A204.1 (cell line): ENCODE measurements at regions not wholly inside any gene's neighbourhood (a gene's known extent, or its start where the extent isn't known, plus 50 kb on each side); places are given as distances from the start of the nearest gene placed in this dataset.

Experiments used
- FAIRE-seq: peaks from 2 replicates; lab custom pipeline; 2012; peaks lifted over from hg19 to GRCh38; lab: Jason Lieb, UNC

DNA sequence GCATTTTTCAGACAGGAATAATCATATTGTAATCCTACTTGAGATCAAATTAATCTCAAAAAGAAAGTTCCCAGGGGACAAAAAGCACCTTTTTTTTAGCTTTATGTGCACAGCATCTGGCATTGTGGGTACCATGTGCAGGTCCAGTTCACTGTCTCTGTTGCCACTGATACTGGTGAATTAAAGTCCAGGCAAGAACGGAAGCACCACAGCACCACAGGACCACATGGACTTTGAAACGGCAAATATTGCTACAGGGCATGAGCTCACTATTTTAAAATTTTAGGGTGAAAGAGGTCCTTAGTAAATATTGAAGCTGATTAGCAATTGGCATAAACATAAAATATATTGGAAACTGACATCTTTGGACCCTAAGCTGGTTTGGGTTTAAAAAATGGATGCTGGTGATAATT is 709.0 kb downstream of the EPM2A start:
- FAIRE-seq, result no peak

DNA sequence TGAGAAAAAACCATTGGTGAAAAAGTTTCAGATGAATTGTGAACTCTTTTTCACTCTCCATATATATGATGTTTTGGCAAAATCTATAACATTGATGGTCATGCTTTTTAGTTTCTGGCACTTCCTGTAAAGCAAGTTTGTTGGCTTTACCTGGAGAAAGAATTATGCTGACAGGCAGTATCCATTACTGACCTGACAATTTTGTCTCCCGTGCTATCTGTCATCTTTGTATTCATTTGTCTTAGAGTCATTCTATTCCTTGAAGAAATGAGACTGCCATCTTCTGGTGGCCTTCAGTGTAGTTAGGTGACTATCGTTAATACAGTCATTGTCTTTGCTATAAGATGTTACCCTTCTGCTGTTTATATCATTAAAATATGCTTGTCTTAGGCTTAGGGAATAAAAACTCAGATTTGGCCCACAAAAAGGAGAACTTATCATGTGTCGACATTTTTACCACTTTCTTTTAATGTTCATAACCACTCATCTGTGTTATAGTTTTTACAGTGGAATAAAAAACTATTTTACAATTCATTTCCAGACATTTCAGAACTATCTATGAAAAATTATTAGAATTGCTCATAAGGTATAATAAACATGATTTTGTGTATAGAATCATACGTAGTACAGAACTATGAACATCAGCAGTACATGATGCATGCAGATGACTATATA is 707.0 kb downstream of the EPM2A start:
- peak; percentile 37 for FAIRE-seq

DNA sequence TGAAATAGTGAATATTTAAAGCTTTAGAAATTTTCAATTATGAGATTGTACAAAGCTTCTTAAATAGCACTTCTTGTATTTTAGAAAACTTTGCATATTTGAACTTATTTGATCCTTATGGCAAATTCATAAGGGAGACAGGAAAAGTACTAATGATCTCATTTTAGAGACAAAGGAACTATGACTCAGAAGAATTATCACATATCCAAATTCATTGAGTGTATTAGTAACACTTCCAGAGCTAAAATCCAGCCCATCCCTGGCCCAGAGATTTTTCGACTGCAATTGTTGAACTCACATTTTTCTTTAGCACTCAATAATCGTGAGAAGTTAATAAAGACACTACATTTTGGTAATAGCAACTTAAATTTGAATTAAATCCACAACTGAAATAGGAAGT is 704.3 kb downstream of the EPM2A start:
- no peak for FAIRE-seq

DNA sequence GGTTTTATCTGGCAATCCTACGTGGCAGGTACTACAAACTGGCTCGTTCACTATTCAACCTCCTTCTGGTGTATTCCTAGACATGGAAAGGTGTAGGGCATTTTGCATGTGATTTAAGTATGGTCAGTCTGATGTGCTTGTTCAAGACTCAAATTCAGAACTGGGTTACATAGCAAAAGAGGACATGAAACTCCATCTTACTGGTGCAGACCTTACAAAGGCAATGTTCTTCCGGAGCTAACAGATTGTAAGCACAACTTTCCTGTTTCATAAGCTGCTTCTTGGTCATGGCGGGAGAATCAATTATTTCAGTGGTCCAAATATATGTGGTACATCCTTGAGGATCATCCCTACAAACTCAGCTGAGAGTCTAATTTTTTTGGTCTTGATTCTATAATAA is 703.4 kb downstream of the EPM2A start:
- no peak for FAIRE-seq

DNA sequence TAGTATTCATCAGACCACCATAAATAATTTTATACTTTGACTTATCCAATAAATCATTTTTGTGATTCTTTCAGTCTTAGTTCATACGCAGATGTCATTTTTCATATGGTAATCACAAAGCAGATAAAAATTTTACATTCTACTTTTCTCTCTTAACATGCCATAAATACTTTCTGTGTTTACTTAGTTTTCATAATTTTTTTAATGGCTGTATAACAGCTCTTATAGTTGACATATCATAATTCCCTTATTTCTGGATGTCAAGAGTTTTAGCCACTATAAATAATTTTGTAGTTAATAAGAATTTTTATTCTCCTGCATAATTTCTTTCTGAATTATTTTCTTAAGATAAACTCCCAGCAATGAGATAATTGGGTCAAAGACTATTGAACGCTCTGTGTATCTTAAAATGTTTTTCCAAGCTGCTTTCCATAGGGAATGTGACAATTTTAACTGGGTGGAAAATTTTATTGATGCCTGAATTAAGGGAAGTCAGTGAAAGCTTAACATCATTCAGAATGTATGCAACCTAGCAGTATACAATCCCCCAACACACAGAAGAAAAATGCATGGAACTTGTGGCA is 702.7 kb downstream of the EPM2A start:
- no peak for FAIRE-seq

DNA sequence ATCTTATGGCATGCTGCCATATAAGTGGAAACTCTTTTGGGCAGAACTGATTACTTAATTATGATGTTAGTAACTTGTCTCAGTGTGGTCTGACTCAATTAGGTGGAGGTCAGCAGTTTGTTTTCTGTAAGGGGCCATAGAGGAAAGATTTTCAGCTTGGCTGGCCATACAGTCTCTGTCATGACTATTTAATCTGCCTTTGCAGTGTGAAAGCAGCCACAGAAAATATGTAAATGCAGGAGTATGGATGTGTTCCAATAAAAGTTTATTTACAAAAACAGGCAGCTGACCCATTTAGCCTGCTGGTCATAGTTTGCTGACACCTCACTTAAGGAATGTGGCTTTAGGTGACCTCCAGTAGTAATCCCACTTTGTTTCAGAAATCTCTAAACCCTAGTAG is 700.7 kb downstream of the EPM2A start:
- FAIRE-seq, result no peak

DNA sequence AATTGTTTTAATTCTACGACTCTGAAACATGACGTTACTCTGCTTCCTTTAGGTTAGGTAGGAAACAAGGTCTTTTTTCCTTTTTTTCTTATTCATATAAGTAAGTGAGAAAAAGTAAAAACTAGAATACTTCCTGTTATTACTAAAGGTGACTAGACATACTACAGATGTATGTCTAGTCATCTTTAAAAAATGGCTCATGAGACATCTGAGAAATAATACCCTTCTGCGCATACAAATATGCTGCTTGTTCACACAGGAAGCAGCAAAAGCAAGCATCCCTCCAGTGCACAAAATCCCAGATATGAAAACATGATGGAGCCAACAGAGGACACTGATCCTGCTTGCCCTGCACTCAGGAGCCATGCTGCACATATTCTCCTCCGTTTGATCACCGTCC is 699.1 kb downstream of the EPM2A start:
- no peak for FAIRE-seq

DNA sequence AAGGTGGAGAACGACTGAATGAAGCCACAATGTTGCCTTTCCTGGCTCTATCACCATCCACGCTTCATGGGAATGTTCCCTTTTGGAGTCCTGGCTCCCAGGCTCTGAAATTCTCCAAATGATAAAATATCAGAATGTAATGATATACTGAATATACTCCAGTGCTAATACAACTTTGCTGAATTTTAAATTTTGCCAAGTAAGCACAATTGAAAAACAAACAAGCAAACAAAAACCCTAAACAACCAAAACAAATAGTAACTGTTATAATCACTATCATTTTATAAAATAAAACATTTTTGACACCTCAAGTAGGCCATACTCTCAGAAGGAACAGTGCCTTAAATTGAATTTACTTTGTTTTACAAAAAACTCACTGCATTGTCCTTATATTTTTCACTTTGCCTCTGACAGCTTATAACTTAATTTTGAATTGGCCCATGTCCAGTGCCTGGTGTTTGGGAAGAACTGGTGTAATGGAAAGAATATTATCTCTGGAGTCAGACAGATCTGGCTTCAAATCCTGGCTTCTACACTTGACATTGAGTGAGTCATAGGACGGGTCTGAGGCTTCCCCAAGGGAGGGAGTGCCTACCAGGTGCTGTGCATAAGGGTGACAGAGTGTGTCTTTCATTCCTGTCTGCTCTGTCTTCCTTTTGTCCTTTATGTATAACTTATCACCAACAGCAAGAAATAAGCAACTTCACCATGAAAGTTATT is 698.3 kb downstream of the EPM2A start:
- no peak for FAIRE-seq

DNA sequence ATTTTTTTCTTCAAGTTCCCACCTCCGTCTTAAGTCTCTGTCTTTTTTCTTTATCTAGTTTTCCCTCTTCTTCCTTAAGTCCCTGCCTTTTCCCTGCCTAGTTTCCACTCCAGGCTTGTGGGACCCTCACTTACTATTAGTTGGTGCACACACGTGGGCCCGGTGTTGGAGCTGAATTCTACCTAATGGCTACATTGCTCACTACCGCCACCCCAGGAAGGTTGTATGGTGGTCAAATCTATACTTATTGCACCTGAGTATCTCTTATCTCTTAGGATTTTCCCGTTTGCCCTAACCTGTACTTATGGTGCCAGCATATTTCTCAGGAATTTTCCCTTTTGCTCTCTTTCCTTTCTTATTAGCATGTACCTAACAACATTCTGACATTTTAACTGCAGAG is 692.8 kb downstream of the EPM2A start:
- FAIRE-seq, result no peak

DNA sequence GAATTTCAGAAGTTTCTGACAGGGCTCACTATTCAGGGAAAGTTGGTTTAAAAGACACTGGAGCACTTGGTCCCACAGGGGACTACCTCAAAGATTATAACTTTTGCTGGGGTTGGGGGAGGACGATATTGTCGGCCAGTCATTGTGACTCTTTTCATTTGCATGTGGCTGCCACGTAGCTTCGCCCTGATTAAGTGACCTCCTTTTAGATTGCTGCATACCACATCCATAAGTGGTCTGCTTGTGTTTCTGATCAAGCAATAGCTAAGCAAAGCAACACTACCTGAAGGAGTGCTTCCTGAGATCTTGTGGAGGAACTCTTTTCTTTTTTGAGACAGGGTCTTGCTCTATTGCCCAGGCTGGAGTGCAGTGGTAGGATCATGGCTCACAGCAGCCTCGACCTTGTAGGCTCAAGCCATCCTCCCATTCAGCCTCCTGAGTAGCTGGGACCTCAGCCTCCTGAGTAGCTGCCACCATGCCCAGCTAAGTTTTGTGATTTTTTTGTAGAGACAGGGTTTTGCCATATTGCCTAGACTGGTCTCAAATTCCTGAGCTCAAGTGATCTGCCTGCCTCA is 691.3 kb downstream of the EPM2A start:
- no peak for FAIRE-seq

DNA sequence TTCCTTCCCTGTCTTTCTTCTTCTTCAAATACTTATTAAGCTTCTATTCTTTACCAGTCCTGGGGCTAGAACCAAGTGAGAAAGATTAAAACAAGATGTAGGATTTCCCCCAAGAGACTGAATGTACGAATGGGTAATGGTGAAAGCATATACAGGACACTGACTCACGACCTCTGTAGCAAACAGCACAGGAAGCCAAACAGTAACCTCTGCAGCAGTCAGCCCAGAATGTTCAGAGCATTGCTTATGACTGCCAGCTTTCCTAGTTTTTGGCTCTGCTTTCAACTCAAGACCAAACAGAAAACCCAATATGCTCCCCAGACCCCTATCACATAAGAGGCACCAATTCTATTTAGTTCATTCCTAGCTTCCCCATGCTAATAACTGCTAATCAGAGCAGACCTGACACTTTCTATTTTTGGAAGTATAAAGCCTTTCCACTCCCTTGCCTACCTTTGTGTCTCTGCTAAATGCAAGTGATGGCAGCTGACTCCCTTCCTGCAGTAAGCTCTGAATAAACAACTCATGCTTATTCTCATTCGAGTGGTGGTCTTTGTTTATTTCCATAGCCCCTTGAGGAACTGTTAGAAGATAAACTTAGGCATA is 690.6 kb downstream of the EPM2A start:
- no peak for FAIRE-seq

DNA sequence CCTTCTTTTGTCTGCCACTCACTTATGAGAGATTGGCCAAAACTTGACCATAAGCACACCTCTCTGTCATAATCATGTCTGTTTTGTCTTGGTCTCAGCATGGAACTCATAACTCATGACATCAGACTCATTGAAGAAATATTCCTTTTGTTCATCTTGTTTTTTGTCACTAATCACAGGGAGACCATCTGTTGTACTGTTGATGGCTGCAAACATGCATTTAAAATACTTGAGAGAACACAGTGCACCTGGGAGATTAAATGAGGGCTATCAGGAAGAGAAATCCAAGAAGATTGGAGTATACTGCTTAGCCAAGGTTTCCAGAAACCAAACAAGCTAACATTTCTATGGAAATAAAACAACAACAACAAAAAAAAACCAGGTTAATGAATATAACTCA is 689.7 kb downstream of the EPM2A start:
- FAIRE-seq, result no peak

DNA sequence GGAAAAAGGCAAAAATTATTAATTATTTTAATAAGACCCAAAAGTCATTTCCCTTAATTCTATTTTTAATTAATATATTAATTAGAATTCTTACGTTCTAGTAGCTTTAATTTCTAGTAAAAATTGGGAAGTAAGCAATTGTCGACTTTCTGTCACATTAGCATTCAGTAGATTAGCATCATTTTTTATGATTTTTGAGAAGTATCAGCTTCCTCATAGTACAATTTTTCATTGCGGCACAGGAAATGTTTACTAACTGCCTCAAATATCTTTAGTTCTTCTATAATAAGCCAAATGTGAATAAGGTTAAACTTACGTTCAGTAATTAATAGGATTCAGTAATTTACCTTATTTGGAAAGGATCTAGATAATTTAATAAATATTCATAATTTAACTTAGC is 687.4 kb downstream of the EPM2A start:
- FAIRE-seq, result peak; percentile 32

DNA sequence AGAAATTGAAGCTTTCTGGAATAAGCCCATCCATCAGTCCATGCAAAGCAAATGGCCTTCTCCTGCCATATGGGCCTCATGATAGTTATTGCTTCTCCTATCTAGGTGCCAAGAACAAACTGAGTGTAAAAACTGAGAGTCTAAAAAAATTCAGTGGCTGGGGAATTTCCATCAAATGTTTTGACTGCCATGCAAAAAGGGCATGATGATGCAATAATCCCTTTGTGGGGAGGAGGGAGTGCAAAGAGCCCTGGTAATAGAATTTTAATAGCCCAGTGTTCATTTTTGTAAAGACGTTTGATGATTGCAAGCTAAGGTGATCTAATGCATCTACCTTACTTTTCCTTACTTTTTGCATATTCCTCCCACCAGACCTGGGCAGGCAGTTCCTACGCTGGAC is 683.7 kb downstream of the EPM2A start:
- FAIRE-seq, result no peak

DNA sequence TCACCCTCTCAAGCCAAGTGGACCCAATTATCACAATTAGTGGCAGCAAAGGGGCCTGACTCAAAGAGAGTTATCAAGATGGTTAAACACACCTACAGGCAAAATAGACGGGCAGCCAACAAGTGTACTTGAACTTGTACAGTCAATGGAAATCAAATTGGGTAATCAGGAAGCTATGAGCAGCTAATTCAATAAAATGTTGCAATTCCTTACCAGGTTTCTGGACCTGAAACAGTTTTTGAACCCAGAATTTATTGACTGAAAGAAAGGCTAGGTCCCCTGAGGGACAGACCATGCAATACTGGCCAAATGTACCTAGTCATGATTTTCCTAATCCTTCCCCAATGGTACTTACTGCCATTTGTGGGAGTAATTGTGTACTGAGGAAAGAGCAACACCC is 679.8 kb downstream of the EPM2A start:
- no peak for FAIRE-seq

DNA sequence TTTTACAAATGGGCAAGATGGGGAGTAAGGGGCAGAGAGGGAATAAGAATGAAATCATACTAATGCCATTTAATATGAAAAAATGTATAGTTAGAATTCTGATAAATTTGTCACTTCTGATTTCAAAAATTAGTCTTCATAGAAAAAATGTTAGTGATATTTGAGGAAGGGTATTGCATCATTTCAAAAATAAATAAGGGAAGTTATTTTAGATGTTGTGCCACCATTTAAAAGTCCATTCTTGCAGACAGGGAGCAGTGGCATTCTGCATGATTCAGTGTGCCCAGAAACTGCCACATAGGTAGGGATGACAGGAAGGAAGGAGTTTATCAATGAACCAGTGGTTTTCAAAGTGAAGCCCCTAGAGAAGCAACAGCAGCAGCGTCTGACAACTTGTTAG is 674.6 kb downstream of the EPM2A start:
- FAIRE-seq, result no peak

DNA sequence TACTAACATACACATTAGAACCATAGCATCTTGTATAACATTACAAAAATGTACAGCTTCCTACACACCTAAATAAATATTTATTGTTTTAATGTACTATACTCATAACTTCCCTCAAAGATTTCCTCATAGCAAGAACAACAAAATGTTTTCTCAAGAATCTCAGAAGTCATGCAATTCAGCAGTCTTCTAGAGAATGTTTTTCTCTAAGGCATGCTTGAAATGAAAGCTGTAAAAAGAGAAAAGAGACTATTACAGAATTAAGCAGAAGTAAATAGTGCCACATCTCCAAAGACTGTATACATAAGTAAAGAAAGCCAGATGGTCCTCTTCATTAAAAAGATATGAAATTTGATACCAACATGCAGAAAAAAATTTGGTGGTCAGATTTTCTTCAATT is 672.2 kb downstream of the EPM2A start:
- FAIRE-seq, result peak; percentile 16

DNA sequence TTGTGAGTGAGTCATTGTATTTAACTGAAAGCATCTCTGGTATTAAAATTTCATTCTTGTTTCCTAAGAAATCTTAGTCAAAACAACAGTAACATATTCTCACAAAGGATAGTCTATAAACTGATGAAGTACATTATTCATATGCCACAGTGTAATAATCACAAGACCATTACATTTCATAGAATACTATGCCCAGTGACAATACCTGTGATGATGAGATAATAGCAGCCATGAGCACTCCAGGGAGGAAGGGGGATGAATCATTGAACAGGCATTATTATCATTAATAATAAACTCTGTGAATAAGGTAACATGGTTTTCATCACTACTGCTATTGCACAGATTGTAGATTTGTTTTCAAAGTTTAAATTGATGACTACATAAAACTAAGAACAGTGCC is 667.9 kb downstream of the EPM2A start:
- FAIRE-seq, result no peak

DNA sequence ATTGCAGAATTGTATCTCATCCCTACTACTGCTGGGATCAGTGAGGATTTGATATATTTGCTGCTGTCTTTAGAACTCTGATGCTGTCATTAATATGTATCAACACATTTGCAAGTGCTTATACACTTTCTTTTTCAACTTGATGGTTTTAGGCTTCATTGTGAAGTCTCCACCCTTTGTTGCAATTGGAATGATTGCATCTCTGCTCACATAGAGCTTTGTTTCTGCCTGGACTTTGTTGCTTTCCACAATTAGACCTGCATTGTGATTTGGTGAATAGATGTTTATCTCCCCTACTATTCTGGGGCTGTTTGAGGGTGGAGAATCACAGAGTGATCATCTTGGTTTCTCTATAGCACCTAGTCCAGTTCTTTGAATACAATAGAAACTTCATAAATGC is 666.7 kb downstream of the EPM2A start:
- no peak for FAIRE-seq

DNA sequence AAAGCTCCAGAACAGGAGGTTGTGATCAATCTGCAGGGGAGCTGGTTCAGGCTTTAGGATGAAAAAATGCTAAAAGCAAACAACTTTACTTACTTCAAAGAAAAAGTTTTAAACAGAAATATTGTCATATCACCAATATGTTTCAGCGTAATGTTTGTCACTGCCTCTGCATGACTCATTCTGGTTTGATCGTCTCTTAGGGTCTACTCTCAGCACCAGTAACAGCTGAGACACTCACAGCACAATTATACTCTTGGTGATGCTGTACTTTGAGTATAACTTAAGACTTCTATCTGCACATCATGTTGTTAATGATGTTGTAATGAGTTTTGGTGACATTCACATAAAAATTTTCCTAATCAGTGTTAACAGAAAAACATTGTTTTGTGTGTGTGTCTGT is 665.4 kb downstream of the EPM2A start:
- FAIRE-seq, result no peak

DNA sequence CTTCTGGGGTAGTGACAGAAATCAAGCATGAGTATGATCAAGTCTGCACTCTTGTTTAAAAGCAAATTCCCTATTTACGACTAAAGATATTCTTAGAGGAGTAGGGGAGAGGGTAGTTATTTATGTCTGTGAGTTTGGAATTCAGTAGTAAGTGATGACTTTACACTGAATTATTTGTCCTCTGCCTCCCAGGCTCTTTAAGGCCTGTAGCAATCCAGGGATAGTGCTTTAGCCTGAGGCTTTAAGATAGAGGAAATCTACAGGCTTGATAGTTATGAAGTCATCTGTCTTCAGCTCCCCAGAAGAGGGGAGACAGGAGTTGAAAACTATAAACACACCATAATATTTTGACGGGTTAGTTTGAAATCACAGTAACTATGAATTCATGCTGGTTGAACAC is 664.5 kb downstream of the EPM2A start:
- FAIRE-seq, result no peak

DNA sequence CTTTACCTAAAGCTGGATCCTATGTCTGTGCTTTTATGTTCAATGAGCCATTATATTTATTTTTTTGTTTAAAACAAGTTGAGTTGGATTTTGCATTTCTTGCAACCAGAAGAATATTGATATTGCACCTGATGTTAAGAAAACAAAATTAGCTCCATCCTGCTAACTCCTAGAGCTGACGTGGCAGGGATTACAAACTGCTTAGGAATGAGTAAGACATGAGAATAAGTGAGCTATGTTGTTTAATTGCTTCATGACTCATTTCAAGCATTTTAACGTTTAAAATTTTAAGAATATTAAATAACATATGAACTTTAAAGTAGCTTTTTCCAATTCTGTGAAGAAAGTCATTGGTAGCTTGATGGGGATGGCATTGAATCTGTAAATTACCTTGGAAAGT is 663.5 kb downstream of the EPM2A start:
- no peak for FAIRE-seq

DNA sequence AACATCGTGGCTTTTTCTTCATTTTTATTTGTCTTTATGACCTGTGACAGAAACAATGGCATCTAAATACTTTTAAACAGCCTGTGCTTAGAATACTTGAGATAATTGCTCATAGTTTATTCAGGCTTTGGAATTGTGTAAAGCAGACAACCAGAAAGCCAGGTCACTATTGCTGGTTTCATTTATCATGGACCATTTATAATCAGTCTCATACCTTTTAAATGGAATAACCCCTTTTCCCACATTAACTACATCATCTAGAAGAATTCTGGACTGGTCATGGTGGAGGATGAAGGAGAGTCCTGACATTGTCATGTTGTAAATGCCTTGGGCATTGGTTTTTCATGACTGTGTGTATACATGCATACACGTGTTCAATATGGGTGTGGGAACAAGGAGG is 661.5 kb downstream of the EPM2A start:
- no peak for FAIRE-seq
